HEK293 (cell line): ENCODE measurements at regions not wholly inside any gene's neighbourhood (a gene's known extent, or its start where the extent isn't known, plus 50 kb on each side); places are given as distances from the start of the nearest gene placed in this dataset.

Source experiments
- CTCF ChIA-PET: fragments of 350-600 bp; formaldehyde crosslinking; extraction: SDS; loops from one replicate; lab custom pipeline; 2021; ENCODE audit warnings: antibody characterized with exemption; lab: Yijun Ruan, JAX
- POLR2A ChIA-PET: fragments of 300-600 bp; formaldehyde crosslinking; extraction: SDS; loops from one replicate; lab custom pipeline; 2020; ENCODE audit warnings: antibody characterized with exemption, inconsistent platforms; lab: Yijun Ruan, JAX
- H3K27ac ChIP-seq: fragments of 200-500 bp; sonication (Bioruptor generic); 2 replicates; pipeline ENCODE4 v1.5.1; 2014; ENCODE audit warnings: low read depth, low read length, control low read depth, inconsistent platforms; ENCODE audit errors: extremely low read depth
- H3K36me3 ChIP-seq, 2 experiments: fragments of 200-500 bp in 1 of 2; sonication (Bioruptor generic) in 1 of 2; 1 replicate in 1 of 2; 2 replicates in 1 of 2; pipeline ENCODE4 v1.5.1; 2014 to 2017; ENCODE audit warnings: inconsistent platforms in 2 of 2, low read length in 2 of 2; ENCODE audit not compliant: control insufficient read depth in 2 of 2, insufficient read depth in 1 of 2
- H3K4me1 ChIP-seq: fragments of 200-500 bp; sonication (Bioruptor generic); 2 replicates; pipeline ENCODE4 v1.5.1; 2014; ENCODE audit warnings: mild to moderate bottlenecking, low read length, inconsistent platforms; ENCODE audit not compliant: control insufficient read depth, insufficient read depth
- H3K4me3 ChIP-seq: 2 replicates; pipeline ENCODE4 v1.5.1; 2011; ENCODE audit warnings: low read depth, mild to moderate bottlenecking, control low read depth, low read length, moderate library complexity
- H3K9me3 ChIP-seq: fragments of 200-500 bp; sonication (Bioruptor generic); 2 replicates; pipeline ENCODE4 v1.5.1; 2014; ENCODE audit warnings: low read depth, low read length, inconsistent platforms; ENCODE audit not compliant: control insufficient read depth, insufficient read depth
- BCL6B ChIP-seq: fragments of 450-650 bp; formaldehyde crosslinking; IDR thresholded peaks from 2 replicates; pipeline ENCODE4 v1.5.1; 2017; ENCODE audit warnings: missing biosample characterization, missing genetic modification characterization
- CTCF ChIP-seq: fragments of 450-650 bp; formaldehyde crosslinking; IDR thresholded peaks from 2 replicates; pipeline ENCODE4 v1.5.1; 2016; ENCODE audit warnings: missing biosample characterization, missing genetic modification characterization
- HOXD13 ChIP-seq: sonication (generic); formaldehyde crosslinking; IDR thresholded peaks from 2 replicates; pipeline ENCODE4 v1.8.0; 2022; ENCODE audit warnings: missing genetic modification reagents, borderline replicate concordance
- PRDM4 ChIP-seq: fragments of 450-650 bp; formaldehyde crosslinking; IDR thresholded peaks from 2 replicates; pipeline ENCODE4 v1.5.1; 2017; ENCODE audit warnings: missing biosample characterization, missing genetic modification characterization
- REST ChIP-seq: fragments of 450-650 bp; formaldehyde crosslinking; IDR thresholded peaks from 2 replicates; pipeline ENCODE4 v1.5.1; 2016; ENCODE audit warnings: missing biosample characterization, missing genetic modification characterization
- ZBTB11 ChIP-seq: fragments of 450-650 bp; formaldehyde crosslinking; conservative IDR thresholded peaks from 2 replicates; pipeline ENCODE4 v1.5.1; 2016; ENCODE audit warnings: low read depth, missing biosample characterization, missing genetic modification characterization
- ZBTB20 ChIP-seq: fragments of 450-650 bp; formaldehyde crosslinking; IDR thresholded peaks from 2 replicates; pipeline ENCODE4 v1.5.1; 2016; ENCODE audit warnings: missing biosample characterization, missing genetic modification characterization
- ZBTB21 ChIP-seq: fragments of 450-650 bp; formaldehyde crosslinking; IDR thresholded peaks from 2 replicates; pipeline ENCODE4 v1.5.1; 2017; ENCODE audit warnings: missing biosample characterization, missing genetic modification characterization
- ZNF10 ChIP-seq: fragments of 450-650 bp; formaldehyde crosslinking; IDR thresholded peaks from 2 replicates; pipeline ENCODE4 v1.5.1; 2017; ENCODE audit warnings: missing biosample characterization, missing genetic modification characterization
- ZNF16 ChIP-seq: fragments of 450-650 bp; formaldehyde crosslinking; IDR thresholded peaks from 2 replicates; pipeline ENCODE4 v1.5.1; 2016; ENCODE audit warnings: low read depth, missing biosample characterization, missing genetic modification characterization
- ZNF19 ChIP-seq: fragments of 450-650 bp; formaldehyde crosslinking; IDR thresholded peaks from 2 replicates; pipeline ENCODE4; 2016; ENCODE audit warnings: missing biosample characterization, missing genetic modification characterization, low read depth
- ZNF239 ChIP-seq: fragments of 450-650 bp; formaldehyde crosslinking; IDR thresholded peaks from 2 replicates; pipeline ENCODE4 v1.5.1; 2016; ENCODE audit warnings: missing biosample characterization, missing genetic modification characterization
- ZNF280D ChIP-seq: fragments of 450-650 bp; formaldehyde crosslinking; IDR thresholded peaks from 2 replicates; pipeline ENCODE4 v1.5.1; 2016; ENCODE audit warnings: missing biosample characterization, missing genetic modification characterization
- ZNF324 ChIP-seq: fragments of 450-650 bp; formaldehyde crosslinking; IDR thresholded peaks from 2 replicates; pipeline ENCODE4 v1.5.1; 2016; ENCODE audit warnings: missing biosample characterization, missing genetic modification characterization
- ZNF366 ChIP-seq: fragments of 450-650 bp; formaldehyde crosslinking; conservative IDR thresholded peaks from 2 replicates; pipeline ENCODE4 v1.5.1; 2016; ENCODE audit warnings: missing biosample characterization, missing genetic modification characterization
- ZNF571 ChIP-seq: fragments of 450-650 bp; formaldehyde crosslinking; IDR thresholded peaks from 2 replicates; pipeline ENCODE4 v1.5.0; 2017; ENCODE audit warnings: missing biosample characterization, missing genetic modification characterization
- ZNF792 ChIP-seq: fragments of 450-650 bp; formaldehyde crosslinking; IDR thresholded peaks from 2 replicates; pipeline ENCODE4 v1.5.1; 2016; ENCODE audit warnings: missing biosample characterization, missing genetic modification characterization
- ZNF843 ChIP-seq: fragments of 450-650 bp; formaldehyde crosslinking; IDR thresholded peaks from 2 replicates; pipeline ENCODE4 v1.5.1; 2016; ENCODE audit warnings: missing biosample characterization, missing genetic modification characterization

- Histone ChIP-seq H3K36me3 (no peaks in the 10 kb centered on the region), H3K9me3 (no peaks in the 10 kb centered on the region), H3K4me1 (no peaks in the 10 kb centered on the region), H3K4me3 (no peak overlapping the region), H3K27ac (no peak overlapping the region)
- CTCF ChIA-PET, result no interaction called here
- POLR2A ChIA-PET, result no interaction called here
- TF ChIP-seq ZNF16 (no peak), BCL6B (tag by site-specific recombination) (no peak), ZNF843 (tag by site-specific recombination) (no peak), ZBTB21 (tag by site-specific recombination) (no peak), ZNF571 (tag by site-specific recombination) (no peak), ZNF366 (tag by site-specific recombination) (no peak), REST (tag by site-specific recombination) (no peak), PRDM4 (tag by site-specific recombination) (no peak), ZNF324 (no peak), ZNF239 (tag by site-specific recombination) (no peak), ZNF10 (tag by site-specific recombination) (no peak), ZBTB20 (tag by site-specific recombination) (no peak), ZNF792 (tag by site-specific recombination) (no peak)
Observed at GRCh38 chr1:198042168-198042567, 114.6 kb upstream of the NEK7 start.

GRCh38 chr1:198047913-198048312 is 108.9 kb upstream of the NEK7 start:
- CTCF ChIA-PET, result no interaction called here
- Histone ChIP-seq H3K4me1 (no peaks in the 10 kb centered on the region), H3K36me3 (no peaks in the 10 kb centered on the region), H3K9me3 (no peaks in the 10 kb centered on the region), H3K27ac (no peak overlapping the region), H3K4me3 (no peak overlapping the region)
- POLR2A ChIA-PET, result no interaction called here
- TF ChIP-seq ZBTB11 (tag by site-specific recombination) (no peak), BCL6B (tag by site-specific recombination) (no peak), ZNF19 (no peak), HOXD13 (CRISPR knock-in tag) (no peak), CTCF (tag by site-specific recombination) (no peak), ZNF280D (tag by site-specific recombination) (no peak)
